ENCODE measurements at regions not wholly inside any gene's neighbourhood (a gene's known extent, or its start where the extent isn't known, plus 50 kb on each side); places are given as distances from the start of the nearest gene placed in this dataset.

DNA sequence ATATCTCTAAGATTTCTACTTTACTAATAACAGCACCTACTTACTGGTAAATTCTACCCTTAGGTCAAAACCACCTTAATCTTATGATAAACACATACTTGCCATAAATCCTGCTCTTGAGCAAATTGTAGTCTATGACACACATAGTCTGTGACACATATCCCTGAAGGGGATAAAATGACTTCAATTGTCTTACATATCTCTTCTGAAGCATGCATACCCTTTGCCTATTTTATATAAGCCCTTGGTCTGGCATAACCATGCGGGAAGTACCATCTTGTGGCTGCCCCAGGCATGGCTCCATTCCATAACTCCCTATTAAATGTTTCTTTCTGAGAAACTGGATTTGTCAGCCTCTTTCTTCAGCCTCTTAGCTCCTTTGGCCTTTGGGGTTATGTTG, 248.9 kb downstream of the SLC7A11 start:
- Histone ChIP-seq H3K36me3 (no peaks in the 10 kb centered on the region), H3K9me3 (no peaks in the 10 kb centered on the region), H3K4me3 (no peak overlapping the region), H3K27ac (no peak overlapping the region), H3K27me3 (replicated peaks in 1 of 7) (no peaks in the 10 kb centered on the region), H3K4me1 (no peaks in the 10 kb centered on the region)
- no peak for DNase-seq
- intact Hi-C loops (cut with DNase I; ENCODE audit: low total_unique reads): no loop called here
- TF ChIP-seq, protein P1, sequence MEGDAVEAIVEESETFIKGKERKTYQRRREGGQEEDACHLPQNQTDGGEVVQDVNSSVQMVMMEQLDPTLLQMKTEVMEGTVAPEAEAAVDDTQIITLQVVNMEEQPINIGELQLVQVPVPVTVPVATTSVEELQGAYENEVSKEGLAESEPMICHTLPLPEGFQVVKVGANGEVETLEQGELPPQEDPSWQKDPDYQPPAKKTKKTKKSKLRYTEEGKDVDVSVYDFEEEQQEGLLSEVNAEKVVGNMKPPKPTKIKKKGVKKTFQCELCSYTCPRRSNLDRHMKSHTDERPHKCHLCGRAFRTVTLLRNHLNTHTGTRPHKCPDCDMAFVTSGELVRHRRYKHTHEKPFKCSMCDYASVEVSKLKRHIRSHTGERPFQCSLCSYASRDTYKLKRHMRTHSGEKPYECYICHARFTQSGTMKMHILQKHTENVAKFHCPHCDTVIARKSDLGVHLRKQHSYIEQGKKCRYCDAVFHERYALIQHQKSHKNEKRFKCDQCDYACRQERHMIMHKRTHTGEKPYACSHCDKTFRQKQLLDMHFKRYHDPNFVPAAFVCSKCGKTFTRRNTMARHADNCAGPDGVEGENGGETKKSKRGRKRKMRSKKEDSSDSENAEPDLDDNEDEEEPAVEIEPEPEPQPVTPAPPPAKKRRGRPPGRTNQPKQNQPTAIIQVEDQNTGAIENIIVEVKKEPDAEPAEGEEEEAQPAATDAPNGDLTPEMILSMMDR (IDR thresholded peaks at IDR 0.05 in 8 of 11, conservative IDR thresholded peaks at IDR 0.05 in 3 of 11): no peak
- no peak for TF ChIP-seq POLR2AphosphoS5 (IDR thresholded peaks at IDR 0.05)
- WGBS, 5 donors: 82 to 97% (median 90%) methylated on average over 1 of the region's 1 CpG

- WGBS, 5 donors: 85 to 97% (median 90%) methylated on average over 3 of the region's 3 CpGs
- Histone ChIP-seq H3K4me1 (no peaks in the 10 kb centered on the region), H3K27me3 (replicated peaks in 1 of 7) (no peaks in the 10 kb centered on the region), H3K27ac (no peak overlapping the region), H3K36me3 (no peaks in the 10 kb centered on the region), H3K4me3 (no peak overlapping the region), H3K9me3 (no peaks in the 10 kb centered on the region)
- intact Hi-C loops (cut with DNase I; ENCODE audit: low total_unique reads): no loop called here
- no peak for TF ChIP-seq POLR2AphosphoS5 (IDR thresholded peaks at IDR 0.05)
- no peak for TF ChIP-seq POLR2A (IDR thresholded peaks at IDR 0.05)
- TF ChIP-seq, protein P1 (IDR thresholded peaks at IDR 0.05 in 8 of 11, conservative IDR thresholded peaks at IDR 0.05 in 3 of 11): no peak
- no peak for DNase-seq
These were observed 260.9 kb downstream of the SLC7A11 start for GRCh38 chr4:137981277-137981676.

- no peaks in the 10 kb centered on the region for H3K9me3 ChIP-seq
- H3K4me1 ChIP-seq: no peaks in the 10 kb centered on the region
- no peak for DNase-seq
- 77 to 91% (median 83%) methylated on average over 2 of the region's 2 CpGs for WGBS, 5 donors
- no peaks in the 10 kb centered on the region for H3K27me3 ChIP-seq (replicated peaks in 1 of 7)
- no peak for TF ChIP-seq POLR2A (IDR thresholded peaks at IDR 0.05)
- no peak for TF ChIP-seq POLR2AphosphoS5 (IDR thresholded peaks at IDR 0.05)
- TF ChIP-seq, protein P1 (IDR thresholded peaks at IDR 0.05 in 8 of 11, conservative IDR thresholded peaks at IDR 0.05 in 3 of 11): no peak
- no peak overlapping the region for H3K27ac ChIP-seq
- intact Hi-C loops (cut with DNase I; ENCODE audit: low total_unique reads): no loop called here
- H3K4me3 ChIP-seq: no peak overlapping the region
- H3K36me3 ChIP-seq: no peaks in the 10 kb centered on the region
These were observed 261.5 kb downstream of the SLC7A11 start for GRCh38 chr4:137980641-137981040.

DNA sequence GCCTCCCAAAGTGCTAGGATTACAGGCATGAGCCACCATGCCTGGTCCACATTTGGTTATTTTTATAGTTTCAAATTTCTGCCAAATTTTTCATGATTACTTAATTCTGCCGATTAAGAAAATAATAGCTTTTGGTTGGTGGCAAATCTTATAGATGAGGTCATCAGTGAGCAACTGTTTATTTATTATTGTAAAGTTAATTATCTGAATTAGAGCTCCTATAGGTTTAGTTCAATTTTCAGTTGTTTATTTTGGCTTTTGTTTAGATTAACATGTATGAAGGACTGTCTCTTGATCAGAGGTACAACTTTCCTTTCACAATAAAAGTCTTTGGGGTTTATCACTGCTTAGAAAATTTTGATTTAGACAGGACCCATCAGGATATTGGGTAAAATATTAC, 262.2 kb downstream of the SLC7A11 start:
- Histone ChIP-seq H3K36me3 (no peaks in the 10 kb centered on the region), H3K4me3 (no peak overlapping the region), H3K9me3 (no peaks in the 10 kb centered on the region), H3K4me1 (no peaks in the 10 kb centered on the region), H3K27ac (no peak overlapping the region), H3K27me3 (replicated peaks in 1 of 7) (no peaks in the 10 kb centered on the region)
- DNase-seq: no peak
- intact Hi-C loops (cut with DNase I; ENCODE audit: low total_unique reads): no loop called here
- 92 to 98% (median 95%) methylated on average over 1 of the region's 1 CpG for WGBS, 5 donors
- TF ChIP-seq POLR2AphosphoS5 (IDR thresholded peaks at IDR 0.05) (no peak), POLR2A (IDR thresholded peaks at IDR 0.05) (no peak)
- TF ChIP-seq, protein P1 (IDR thresholded peaks at IDR 0.05 in 8 of 11, conservative IDR thresholded peaks at IDR 0.05 in 3 of 11): no peak
